GM23338 (cell line): ENCODE measurements at regions not wholly inside any gene's neighbourhood (a gene's known extent, or its start where the extent isn't known, plus 50 kb on each side); places are given as distances from the start of the nearest gene placed in this dataset.

Source experiments
- ATAC-seq: fragments of 200-7000 bp; cut with Tn5 transposase; 3 replicates; pipeline ENCODE4 v1.9.1; 2020
- DNase-seq: peaks from one replicate; pipeline ENCODE4 v3.0.0-alpha.2; 2015; ENCODE audit warnings: low spot score
- H2AFZ ChIP-seq: fragments of 200-600 bp; sonication (generic); 2 replicates; pipeline ENCODE4 v1.8.0; 2016; ENCODE audit warnings: antibody characterized with exemption, mild to moderate bottlenecking, moderate library complexity
- H3F3A ChIP-seq: fragments of 200-600 bp; sonication (generic); replicated peaks from 2 replicates; pipeline ENCODE4 v1.8.0; 2017; ENCODE audit warnings: antibody characterized with exemption, mixed run types, low read depth
- H3K27ac ChIP-seq: fragments of 200-600 bp; sonication (generic); 2 replicates; pipeline ENCODE4 v1.6.1; 2016; ENCODE audit warnings: low read depth
- H3K27me3 ChIP-seq: fragments of 200-600 bp; sonication (generic); 2 replicates; pipeline ENCODE4 v1.8.0; 2016; ENCODE audit warnings: mild to moderate bottlenecking, mixed run types, moderate library complexity; ENCODE audit not compliant: insufficient read depth
- H3K36me3 ChIP-seq: fragments of 200-600 bp; sonication (generic); 2 replicates; pipeline ENCODE4 v1.8.0; 2016; ENCODE audit warnings: mild to moderate bottlenecking; ENCODE audit not compliant: insufficient read depth
- H3K4me1 ChIP-seq: fragments of 200-600 bp; sonication (generic); 2 replicates; pipeline ENCODE4 v1.8.0; 2016; ENCODE audit warnings: mild to moderate bottlenecking, moderate library complexity; ENCODE audit not compliant: insufficient read depth
- H3K4me2 ChIP-seq: fragments of 200-600 bp; sonication (generic); 2 replicates; pipeline ENCODE4 v1.7.1; 2017; ENCODE audit warnings: mixed run types
- H3K4me3 ChIP-seq: fragments of 200-600 bp; sonication (generic); 2 replicates; pipeline ENCODE4 v1.6.1; 2016; ENCODE audit warnings: mixed run types
- H3K79me2 ChIP-seq: fragments of 200-600 bp; sonication (generic); replicated peaks from 2 replicates; pipeline ENCODE4 v1.8.0; 2017; ENCODE audit warnings: mild to moderate bottlenecking; ENCODE audit not compliant: insufficient read depth
- H3K9me2 ChIP-seq: fragments of 200-600 bp; sonication (generic); 2 replicates; pipeline ENCODE4 v1.8.0; 2017; ENCODE audit not compliant: insufficient read depth
- H4K20me1 ChIP-seq: fragments of 200-600 bp; sonication (generic); replicated peaks from 2 replicates; pipeline ENCODE4 v1.8.0; 2017; ENCODE audit warnings: mild to moderate bottlenecking; ENCODE audit not compliant: insufficient read depth
- H3K27ac Mint-ChIP-seq: 2 replicates; pipeline ENCODE4 v1.8.0; 2020; ENCODE audit warnings: inconsistent platforms, mild to moderate bottlenecking, moderate library complexity, mixed read lengths
- H3K27me3 Mint-ChIP-seq: 3 replicates; pipeline ENCODE4 v1.8.0; 2022; ENCODE audit warnings: low read depth, mild to moderate bottlenecking, moderate library complexity, mixed read lengths, inconsistent platforms; ENCODE audit not compliant: insufficient read depth, poor library complexity
- H3K36me3 Mint-ChIP-seq: 3 replicates; pipeline ENCODE4 v1.8.0; 2021; ENCODE audit warnings: low read depth, mild to moderate bottlenecking, inconsistent platforms, moderate library complexity, mixed read lengths
- H3K4me1 Mint-ChIP-seq: 3 replicates; pipeline ENCODE4 v1.8.0; 2020; ENCODE audit warnings: mild to moderate bottlenecking, inconsistent platforms, mixed read lengths
- H3K4me3 Mint-ChIP-seq: 3 replicates; pipeline ENCODE4 v1.8.0; 2021; ENCODE audit warnings: moderate library complexity, mild to moderate bottlenecking, inconsistent platforms, mixed read lengths
- H3K9me3 Mint-ChIP-seq: 3 replicates; pipeline ENCODE4 v1.8.0; 2020; ENCODE audit warnings: moderate library complexity, mild to moderate bottlenecking, inconsistent platforms, mixed read lengths
- TF ChIP-seq, protein P1 (sequence below): IDR thresholded peaks from one replicate; pipeline ENCODE4 v1.6.1; 2018; ENCODE audit warnings: antibody characterized with exemption; ENCODE audit not compliant: unreplicated experiment
- TF ChIP-seq, protein P2 (sequence below): fragments of 250-450 bp; sonication (Bioruptor Pico); IDR thresholded peaks from 2 replicates; pipeline ENCODE4 v1.5.0; 2020; ENCODE audit warnings: mild to moderate bottlenecking, moderate library complexity

DNA sequence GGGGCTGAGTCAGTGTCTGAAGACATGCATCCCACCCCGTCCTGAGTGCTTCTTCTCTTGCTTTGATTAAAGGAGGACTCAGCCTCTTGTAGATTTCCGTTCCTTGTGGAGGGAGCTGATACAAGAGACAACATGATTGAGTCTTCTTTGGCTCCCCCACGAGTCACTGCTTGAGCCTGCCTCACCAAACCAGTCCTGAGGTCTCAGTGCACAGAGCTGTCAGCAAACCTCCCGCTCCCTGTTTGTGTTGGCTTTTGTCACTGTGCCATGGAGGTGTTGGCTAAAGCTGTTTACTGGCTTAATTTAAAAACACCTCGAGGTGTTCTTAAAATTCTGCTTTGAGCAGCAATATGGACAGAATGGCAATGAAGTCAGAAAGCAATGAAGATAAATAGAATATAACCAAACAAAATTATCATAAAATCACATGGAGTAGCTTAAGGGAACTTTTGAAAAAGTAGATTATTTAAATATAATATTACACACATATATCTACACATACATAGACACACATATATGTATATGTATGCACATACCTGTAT lies 234.1 kb upstream of the ANKRD55 start:
- Histone ChIP-seq H4K20me1 (no peaks in the 10 kb centered on the region), H3K27me3 (no peaks in the 10 kb centered on the region), H3K4me1 (peaks cover 17% of the 10 kb centered on the region), H3K4me2 (no peak overlapping the region), H3K4me3 (no peak overlapping the region), H3K27ac (no peak overlapping the region), H3K36me3 (no peaks in the 10 kb centered on the region), H3K9me2 (0 out of 2 replicates have a peak, but pooled peaks cover 5% of the 10 kb centered on the region), H2AFZ (peak overlapping the region; percentile 66; the same call in 1 of the 2 replicates), H3F3A (no peaks in the 10 kb centered on the region), H3K79me2 (no peaks in the 10 kb centered on the region)
- H3K4me3 Mint-ChIP-seq = no peak overlapping the region
- no peaks in the 10 kb centered on the region; the same call in 2 of the 3 replicates for H3K9me3 Mint-ChIP-seq
- ATAC-seq (no peak), DNase-seq (no peak)
- H3K4me1 Mint-ChIP-seq = peaks cover 20% of the 10 kb centered on the region
- TF ChIP-seq, protein P1, sequence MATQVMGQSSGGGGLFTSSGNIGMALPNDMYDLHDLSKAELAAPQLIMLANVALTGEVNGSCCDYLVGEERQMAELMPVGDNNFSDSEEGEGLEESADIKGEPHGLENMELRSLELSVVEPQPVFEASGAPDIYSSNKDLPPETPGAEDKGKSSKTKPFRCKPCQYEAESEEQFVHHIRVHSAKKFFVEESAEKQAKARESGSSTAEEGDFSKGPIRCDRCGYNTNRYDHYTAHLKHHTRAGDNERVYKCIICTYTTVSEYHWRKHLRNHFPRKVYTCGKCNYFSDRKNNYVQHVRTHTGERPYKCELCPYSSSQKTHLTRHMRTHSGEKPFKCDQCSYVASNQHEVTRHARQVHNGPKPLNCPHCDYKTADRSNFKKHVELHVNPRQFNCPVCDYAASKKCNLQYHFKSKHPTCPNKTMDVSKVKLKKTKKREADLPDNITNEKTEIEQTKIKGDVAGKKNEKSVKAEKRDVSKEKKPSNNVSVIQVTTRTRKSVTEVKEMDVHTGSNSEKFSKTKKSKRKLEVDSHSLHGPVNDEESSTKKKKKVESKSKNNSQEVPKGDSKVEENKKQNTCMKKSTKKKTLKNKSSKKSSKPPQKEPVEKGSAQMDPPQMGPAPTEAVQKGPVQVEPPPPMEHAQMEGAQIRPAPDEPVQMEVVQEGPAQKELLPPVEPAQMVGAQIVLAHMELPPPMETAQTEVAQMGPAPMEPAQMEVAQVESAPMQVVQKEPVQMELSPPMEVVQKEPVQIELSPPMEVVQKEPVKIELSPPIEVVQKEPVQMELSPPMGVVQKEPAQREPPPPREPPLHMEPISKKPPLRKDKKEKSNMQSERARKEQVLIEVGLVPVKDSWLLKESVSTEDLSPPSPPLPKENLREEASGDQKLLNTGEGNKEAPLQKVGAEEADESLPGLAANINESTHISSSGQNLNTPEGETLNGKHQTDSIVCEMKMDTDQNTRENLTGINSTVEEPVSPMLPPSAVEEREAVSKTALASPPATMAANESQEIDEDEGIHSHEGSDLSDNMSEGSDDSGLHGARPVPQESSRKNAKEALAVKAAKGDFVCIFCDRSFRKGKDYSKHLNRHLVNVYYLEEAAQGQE = no peak
- TF ChIP-seq, protein P2, sequence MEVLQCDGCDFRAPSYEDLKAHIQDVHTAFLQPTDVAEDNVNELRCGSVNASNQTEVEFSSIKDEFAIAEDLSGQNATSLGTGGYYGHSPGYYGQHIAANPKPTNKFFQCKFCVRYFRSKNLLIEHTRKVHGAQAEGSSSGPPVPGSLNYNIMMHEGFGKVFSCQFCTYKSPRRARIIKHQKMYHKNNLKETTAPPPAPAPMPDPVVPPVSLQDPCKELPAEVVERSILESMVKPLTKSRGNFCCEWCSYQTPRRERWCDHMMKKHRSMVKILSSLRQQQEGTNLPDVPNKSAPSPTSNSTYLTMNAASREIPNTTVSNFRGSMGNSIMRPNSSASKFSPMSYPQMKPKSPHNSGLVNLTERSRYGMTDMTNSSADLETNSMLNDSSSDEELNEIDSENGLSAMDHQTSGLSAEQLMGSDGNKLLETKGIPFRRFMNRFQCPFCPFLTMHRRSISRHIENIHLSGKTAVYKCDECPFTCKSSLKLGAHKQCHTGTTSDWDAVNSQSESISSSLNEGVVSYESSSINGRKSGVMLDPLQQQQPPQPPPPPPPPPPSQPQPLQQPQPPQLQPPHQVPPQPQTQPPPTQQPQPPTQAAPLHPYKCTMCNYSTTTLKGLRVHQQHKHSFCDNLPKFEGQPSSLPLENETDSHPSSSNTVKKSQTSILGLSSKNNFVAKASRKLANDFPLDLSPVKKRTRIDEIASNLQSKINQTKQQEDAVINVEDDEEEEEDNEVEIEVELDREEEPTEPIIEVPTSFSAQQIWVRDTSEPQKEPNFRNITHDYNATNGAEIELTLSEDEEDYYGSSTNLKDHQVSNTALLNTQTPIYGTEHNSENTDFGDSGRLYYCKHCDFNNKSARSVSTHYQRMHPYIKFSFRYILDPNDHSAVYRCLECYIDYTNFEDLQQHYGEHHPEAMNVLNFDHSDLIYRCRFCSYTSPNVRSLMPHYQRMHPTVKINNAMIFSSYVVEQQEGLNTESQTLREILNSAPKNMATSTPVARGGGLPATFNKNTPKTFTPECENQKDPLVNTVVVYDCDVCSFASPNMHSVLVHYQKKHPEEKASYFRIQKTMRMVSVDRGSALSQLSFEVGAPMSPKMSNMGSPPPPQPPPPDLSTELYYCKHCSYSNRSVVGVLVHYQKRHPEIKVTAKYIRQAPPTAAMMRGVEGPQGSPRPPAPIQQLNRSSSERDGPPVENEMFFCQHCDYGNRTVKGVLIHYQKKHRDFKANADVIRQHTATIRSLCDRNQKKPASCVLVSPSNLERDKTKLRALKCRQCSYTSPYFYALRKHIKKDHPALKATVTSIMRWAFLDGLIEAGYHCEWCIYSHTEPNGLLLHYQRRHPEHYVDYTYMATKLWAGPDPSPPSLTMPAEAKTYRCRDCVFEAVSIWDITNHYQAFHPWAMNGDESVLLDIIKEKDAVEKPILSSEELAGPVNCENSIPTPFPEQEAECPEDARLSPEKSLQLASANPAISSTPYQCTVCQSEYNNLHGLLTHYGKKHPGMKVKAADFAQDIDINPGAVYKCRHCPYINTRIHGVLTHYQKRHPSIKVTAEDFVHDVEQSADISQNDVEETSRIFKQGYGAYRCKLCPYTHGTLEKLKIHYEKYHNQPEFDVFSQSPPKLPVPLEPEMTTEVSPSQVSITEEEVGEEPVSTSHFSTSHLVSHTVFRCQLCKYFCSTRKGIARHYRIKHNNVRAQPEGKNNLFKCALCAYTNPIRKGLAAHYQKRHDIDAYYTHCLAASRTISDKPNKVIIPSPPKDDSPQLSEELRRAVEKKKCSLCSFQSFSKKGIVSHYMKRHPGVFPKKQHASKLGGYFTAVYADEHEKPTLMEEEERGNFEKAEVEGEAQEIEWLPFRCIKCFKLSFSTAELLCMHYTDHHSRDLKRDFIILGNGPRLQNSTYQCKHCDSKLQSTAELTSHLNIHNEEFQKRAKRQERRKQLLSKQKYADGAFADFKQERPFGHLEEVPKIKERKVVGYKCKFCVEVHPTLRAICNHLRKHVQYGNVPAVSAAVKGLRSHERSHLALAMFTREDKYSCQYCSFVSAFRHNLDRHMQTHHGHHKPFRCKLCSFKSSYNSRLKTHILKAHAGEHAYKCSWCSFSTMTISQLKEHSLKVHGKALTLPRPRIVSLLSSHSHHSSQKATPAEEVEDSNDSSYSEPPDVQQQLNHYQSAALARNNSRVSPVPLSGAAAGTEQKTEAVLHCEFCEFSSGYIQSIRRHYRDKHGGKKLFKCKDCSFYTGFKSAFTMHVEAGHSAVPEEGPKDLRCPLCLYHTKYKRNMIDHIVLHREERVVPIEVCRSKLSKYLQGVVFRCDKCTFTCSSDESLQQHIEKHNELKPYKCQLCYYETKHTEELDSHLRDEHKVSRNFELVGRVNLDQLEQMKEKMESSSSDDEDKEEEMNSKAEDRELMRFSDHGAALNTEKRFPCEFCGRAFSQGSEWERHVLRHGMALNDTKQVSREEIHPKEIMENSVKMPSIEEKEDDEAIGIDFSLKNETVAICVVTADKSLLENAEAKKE = no peak
- H3K27ac Mint-ChIP-seq = no peak overlapping the region
- H3K36me3 Mint-ChIP-seq = no peaks in the 10 kb centered on the region
- H3K27me3 Mint-ChIP-seq = peaks cover 2% of the 10 kb centered on the region
